Panc1 (cell line): ENCODE measurements at regions not wholly inside any gene's neighbourhood (a gene's known extent, or its start where the extent isn't known, plus 50 kb on each side); places are given as distances from the start of the nearest gene placed in this dataset.

ENCODE experiments used
- POLR2AphosphoS5 ChIP-seq: IDR thresholded peaks from 2 replicates; pipeline ENCODE4 v1.6.1; 2012; ENCODE audit warnings: mild to moderate bottlenecking, low read depth, low read length, moderate library complexity
- SIN3A ChIP-seq: IDR thresholded peaks from 2 replicates; pipeline ENCODE4 v1.6.1; 2012; ENCODE audit warnings: low read depth, mild to moderate bottlenecking, low read length, moderate library complexity, borderline replicate concordance; ENCODE audit not compliant: insufficient read depth
- TCF7L2 ChIP-seq: IDR thresholded peaks from 2 replicates; pipeline ENCODE4 v1.6.1; 2011; ENCODE audit warnings: mild to moderate bottlenecking, low read depth, low read length, inconsistent platforms
- TF ChIP-seq, protein P1 (sequence below): fragments of 450-650 bp; IDR thresholded peaks from 2 replicates; pipeline ENCODE4 v1.5.1; 2017; ENCODE audit warnings: mild to moderate bottlenecking
- TF ChIP-seq, protein P2 (sequence below), 2 experiments: IDR thresholded peaks; 2 replicates each; pipeline ENCODE4 v1.6.1; 2011 to 2012; ENCODE audit warnings: low read depth in 2 of 2, control low read depth in 1 of 2, low read length in 1 of 2, mild to moderate bottlenecking in 1 of 2, moderate library complexity in 1 of 2; ENCODE audit not compliant: insufficient read depth in 1 of 2

DNA sequence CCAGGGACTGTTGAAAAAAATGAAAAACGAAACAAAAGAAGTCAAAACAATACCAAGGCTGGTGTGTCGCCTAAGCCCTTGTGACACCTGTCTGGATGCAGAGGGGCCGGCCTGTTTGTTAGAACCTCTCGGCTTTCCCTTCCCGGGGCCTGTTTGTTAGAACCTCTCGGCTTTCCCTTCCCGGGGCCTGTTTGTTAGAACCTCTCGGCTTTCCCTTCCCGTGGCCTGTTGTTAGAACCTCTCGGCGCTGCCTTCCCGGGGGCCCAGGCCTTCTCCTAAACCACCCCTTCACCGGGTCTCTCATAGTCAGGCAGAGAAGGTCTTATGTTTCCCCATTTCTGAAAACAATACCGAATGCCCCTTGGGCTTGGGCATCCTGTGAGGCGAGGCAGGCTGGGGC is 180.0 kb downstream of the BANP start:
- TF ChIP-seq, protein P1, sequence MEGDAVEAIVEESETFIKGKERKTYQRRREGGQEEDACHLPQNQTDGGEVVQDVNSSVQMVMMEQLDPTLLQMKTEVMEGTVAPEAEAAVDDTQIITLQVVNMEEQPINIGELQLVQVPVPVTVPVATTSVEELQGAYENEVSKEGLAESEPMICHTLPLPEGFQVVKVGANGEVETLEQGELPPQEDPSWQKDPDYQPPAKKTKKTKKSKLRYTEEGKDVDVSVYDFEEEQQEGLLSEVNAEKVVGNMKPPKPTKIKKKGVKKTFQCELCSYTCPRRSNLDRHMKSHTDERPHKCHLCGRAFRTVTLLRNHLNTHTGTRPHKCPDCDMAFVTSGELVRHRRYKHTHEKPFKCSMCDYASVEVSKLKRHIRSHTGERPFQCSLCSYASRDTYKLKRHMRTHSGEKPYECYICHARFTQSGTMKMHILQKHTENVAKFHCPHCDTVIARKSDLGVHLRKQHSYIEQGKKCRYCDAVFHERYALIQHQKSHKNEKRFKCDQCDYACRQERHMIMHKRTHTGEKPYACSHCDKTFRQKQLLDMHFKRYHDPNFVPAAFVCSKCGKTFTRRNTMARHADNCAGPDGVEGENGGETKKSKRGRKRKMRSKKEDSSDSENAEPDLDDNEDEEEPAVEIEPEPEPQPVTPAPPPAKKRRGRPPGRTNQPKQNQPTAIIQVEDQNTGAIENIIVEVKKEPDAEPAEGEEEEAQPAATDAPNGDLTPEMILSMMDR: no peak
- TF ChIP-seq, protein P2, sequence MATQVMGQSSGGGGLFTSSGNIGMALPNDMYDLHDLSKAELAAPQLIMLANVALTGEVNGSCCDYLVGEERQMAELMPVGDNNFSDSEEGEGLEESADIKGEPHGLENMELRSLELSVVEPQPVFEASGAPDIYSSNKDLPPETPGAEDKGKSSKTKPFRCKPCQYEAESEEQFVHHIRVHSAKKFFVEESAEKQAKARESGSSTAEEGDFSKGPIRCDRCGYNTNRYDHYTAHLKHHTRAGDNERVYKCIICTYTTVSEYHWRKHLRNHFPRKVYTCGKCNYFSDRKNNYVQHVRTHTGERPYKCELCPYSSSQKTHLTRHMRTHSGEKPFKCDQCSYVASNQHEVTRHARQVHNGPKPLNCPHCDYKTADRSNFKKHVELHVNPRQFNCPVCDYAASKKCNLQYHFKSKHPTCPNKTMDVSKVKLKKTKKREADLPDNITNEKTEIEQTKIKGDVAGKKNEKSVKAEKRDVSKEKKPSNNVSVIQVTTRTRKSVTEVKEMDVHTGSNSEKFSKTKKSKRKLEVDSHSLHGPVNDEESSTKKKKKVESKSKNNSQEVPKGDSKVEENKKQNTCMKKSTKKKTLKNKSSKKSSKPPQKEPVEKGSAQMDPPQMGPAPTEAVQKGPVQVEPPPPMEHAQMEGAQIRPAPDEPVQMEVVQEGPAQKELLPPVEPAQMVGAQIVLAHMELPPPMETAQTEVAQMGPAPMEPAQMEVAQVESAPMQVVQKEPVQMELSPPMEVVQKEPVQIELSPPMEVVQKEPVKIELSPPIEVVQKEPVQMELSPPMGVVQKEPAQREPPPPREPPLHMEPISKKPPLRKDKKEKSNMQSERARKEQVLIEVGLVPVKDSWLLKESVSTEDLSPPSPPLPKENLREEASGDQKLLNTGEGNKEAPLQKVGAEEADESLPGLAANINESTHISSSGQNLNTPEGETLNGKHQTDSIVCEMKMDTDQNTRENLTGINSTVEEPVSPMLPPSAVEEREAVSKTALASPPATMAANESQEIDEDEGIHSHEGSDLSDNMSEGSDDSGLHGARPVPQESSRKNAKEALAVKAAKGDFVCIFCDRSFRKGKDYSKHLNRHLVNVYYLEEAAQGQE (IDR thresholded peaks at IDR 0.05; ENCODE audit: insufficient read depth in 1 of 2, low read depth in 2 of 2, low read length in 1 of 2): no peak
- TF ChIP-seq POLR2AphosphoS5 (no peak), SIN3A (no peak), TCF7L2 (no peak)
